22Rv1 (cell line): ENCODE measurements at regions not wholly inside any gene's neighbourhood (a gene's known extent, or its start where the extent isn't known, plus 50 kb on each side); places are given as distances from the start of the nearest gene placed in this dataset.

Experiments used
- CTCF ChIP-seq: fragments of 450-650 bp; IDR thresholded peaks from 2 replicates; pipeline ENCODE4 v1.5.1; 2017; ENCODE audit warnings: mild to moderate bottlenecking
- ZFX ChIP-seq: fragments of 450-650 bp; IDR thresholded peaks from 2 replicates; pipeline ENCODE4 v1.6.1; 2017; ENCODE audit warnings: antibody characterized with exemption, borderline replicate concordance

- no peak for TF ChIP-seq CTCF
- TF ChIP-seq ZFX, result no peak
Observed at GRCh38 chr10:2439983-2440382, 627.4 kb upstream of the PFKP start.
